ENCODE measurements at regions not wholly inside any gene's neighbourhood (a gene's known extent, or its start where the extent isn't known, plus 50 kb on each side); places are given as distances from the start of the nearest gene placed in this dataset.

DNA sequence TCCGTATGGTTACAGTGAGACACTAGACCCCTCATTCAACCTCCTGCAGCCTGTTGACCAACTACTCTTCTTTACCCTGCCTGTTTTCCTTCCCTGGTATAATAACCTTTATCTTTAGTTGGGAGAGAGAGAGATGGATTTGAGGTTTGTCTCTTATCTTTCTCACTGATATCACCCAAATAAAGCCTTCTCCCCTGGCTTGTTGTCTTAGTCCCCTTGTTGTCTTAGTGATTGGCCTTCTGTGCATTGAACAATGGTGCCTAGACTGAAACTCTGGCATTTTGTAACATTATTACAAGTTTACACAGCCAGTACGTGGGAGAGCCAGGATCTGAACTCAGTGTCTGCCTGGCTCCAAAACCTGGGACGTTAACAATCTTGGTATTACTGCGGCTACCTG is 560.8 kb downstream of the HS3ST4 start:
- Mint-ChIP-seq H3K36me3 (ENCODE audit: insufficient read depth) (no peaks in the 10 kb centered on the region), H3K27me3 (ENCODE audit: low read depth) (peaks cover 6% of the 10 kb centered on the region), H3K4me3 (no peak overlapping the region), H3K9me3 (peaks cover 17% of the 10 kb centered on the region), H3K4me1 (ENCODE audit: low read depth) (no peaks in the 10 kb centered on the region)
- ATAC-seq: no peak
- DNase-seq: no peak

DNA sequence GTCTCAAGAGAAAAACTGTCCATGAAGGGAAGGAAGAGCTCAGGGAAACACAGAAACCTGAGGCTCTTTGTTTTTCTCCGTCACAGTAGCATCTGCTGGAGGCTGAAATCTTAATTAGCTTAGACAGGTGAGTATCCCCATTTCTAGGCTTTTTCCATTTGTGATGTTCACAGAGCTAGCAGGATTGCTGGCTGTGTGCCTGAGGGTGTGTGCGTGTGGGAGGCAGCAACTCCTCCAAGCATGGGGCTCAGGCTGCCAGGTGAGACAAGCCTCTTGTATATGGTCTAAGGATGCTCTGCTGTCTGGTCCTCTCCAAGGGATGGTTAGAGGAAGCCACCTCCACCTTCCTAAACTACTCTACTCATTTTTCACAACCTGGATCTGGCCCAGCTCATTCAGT is 569.9 kb downstream of the HS3ST4 start:
- H3K36me3 Mint-ChIP-seq (ENCODE audit: insufficient read depth): no peaks in the 10 kb centered on the region
- no peak overlapping the region for H3K4me3 Mint-ChIP-seq
- H3K4me1 Mint-ChIP-seq (ENCODE audit: low read depth): no peaks in the 10 kb centered on the region
- H3K27me3 Mint-ChIP-seq (ENCODE audit: low read depth): no peaks in the 10 kb centered on the region
- no peak for ATAC-seq
- no peaks in the 10 kb centered on the region for H3K9me3 Mint-ChIP-seq
- no peak for DNase-seq

DNA sequence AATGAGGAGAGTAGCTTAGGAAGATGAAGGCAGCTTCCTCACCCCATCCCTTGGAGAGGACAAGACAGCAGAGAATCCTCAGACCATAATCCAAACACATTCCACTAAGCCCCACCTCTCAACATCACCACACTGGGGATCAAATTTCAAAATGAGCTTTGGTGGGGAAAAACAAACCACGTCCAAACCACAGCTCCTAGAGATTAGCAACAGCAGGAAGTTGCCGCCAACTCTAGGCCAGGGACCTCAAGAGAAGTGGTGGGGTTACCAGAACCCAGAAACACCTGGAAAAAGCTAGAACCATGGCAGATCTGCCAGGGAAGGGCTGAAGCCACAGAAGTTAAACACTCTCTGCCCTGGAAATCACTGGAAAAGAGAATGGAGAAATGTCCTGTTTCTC is 571.6 kb downstream of the HS3ST4 start:
- Mint-ChIP-seq H3K4me3 (no peak overlapping the region), H3K36me3 (ENCODE audit: insufficient read depth) (no peaks in the 10 kb centered on the region), H3K4me1 (ENCODE audit: low read depth) (no peaks in the 10 kb centered on the region), H3K27me3 (ENCODE audit: low read depth) (no peaks in the 10 kb centered on the region), H3K9me3 (no peaks in the 10 kb centered on the region)
- no peak for ATAC-seq
- no peak for DNase-seq

DNA sequence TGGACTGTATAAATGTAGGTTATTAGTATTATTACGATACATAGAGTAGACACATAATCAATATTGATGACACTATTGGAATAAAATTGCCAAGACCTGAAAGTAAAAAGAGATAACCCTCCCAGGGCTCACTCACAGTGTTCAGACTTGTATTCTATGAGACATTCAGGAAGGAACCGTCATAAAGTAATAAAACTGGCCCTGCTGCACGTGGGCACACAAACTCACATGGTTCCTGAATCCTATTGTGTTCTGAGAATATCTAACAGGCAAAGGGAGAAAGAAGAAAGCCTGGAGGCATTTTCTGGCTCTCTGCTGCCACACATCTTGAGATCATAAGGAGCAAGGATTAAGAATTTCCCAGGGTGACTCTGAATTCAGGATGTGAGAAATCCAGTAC is 575.9 kb downstream of the HS3ST4 start:
- Mint-ChIP-seq H3K36me3 (ENCODE audit: insufficient read depth) (no peaks in the 10 kb centered on the region), H3K4me1 (ENCODE audit: low read depth) (peaks cover 4% of the 10 kb centered on the region), H3K27me3 (ENCODE audit: low read depth) (no peaks in the 10 kb centered on the region), H3K4me3 (no peak overlapping the region), H3K9me3 (no peaks in the 10 kb centered on the region)
- DNase-seq (no peak), ATAC-seq (no peak)

DNA sequence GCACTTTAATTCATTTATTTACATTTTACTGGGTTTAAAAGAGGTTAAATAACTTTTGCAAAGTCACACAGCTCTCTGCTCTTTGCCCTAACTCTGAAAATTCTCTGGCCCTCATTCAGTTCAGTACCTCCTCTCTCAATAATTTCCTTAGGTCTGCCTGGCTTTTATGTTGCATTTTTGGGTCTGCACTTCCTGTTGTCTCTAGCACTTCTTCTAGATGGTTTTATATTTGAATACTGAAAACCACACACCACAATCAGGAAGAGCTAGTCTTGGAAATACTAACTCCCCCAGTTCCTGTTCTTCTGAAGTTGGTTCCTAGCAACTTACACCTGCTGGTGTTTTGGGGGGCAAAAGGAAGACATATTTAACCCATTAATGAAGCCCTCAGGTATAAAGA is 577.9 kb downstream of the HS3ST4 start:
- DNase-seq (no peak), ATAC-seq (no peak)
- no peaks in the 10 kb centered on the region for H3K9me3 Mint-ChIP-seq
- H3K4me3 Mint-ChIP-seq: no peak overlapping the region
- no peaks in the 10 kb centered on the region for H3K27me3 Mint-ChIP-seq (ENCODE audit: low read depth)
- H3K4me1 Mint-ChIP-seq (ENCODE audit: low read depth): peaks cover 4% of the 10 kb centered on the region
- no peaks in the 10 kb centered on the region for H3K36me3 Mint-ChIP-seq (ENCODE audit: insufficient read depth)

DNA sequence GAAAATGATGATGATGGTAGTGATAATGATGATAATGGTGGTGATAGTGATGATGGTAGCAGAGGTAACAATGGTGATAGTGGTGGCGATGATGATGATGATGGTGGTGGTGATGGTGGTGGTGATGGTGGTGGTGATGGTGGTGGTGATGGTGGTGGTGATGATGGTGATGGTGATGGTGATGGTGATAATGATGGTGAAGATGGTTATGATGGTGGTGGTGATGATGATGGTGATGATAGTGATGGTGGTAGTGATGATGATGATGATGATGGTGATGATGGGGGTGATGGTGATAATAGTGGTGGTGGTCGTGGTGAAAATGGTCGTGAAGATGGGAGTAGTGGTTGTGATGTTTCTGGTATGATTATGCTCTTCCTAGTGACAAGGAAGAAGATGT is 581.8 kb downstream of the HS3ST4 start:
- no peak for ATAC-seq
- no peak for DNase-seq
- Mint-ChIP-seq H3K4me1 (ENCODE audit: low read depth) (peaks cover 4% of the 10 kb centered on the region), H3K9me3 (no peaks in the 10 kb centered on the region), H3K4me3 (no peak overlapping the region), H3K27me3 (ENCODE audit: low read depth) (no peaks in the 10 kb centered on the region), H3K36me3 (ENCODE audit: insufficient read depth) (no peaks in the 10 kb centered on the region)

DNA sequence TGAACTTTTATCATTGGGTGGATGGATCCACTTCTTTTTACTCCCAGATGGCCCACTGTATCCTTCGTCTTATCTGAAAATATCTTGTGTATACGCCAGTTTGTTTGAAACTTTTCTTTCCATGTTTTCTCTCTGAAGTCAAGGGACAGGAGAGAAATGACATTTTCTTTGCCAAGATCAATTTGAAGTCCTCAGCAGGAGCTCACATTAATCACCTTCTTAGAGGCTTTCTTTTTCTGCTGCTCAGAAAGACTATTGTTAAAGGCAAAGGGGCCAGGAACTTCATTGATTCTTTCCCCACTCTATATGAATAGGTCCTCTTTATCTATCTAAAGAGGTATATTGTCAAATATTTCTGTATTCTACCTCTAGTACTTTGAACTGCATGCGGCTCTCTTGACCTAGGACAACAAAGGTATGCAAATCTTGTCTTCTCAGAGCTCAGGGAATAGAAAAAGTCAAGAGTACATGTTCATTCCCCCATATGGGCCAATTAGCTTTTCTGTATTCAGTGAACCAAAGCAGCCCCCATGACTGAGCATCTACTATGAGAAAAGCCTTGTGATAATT is 583.3 kb downstream of the HS3ST4 start:
- no peak for DNase-seq
- no peak for ATAC-seq
- Mint-ChIP-seq H3K27me3 (ENCODE audit: low read depth) (no peaks in the 10 kb centered on the region), H3K9me3 (no peaks in the 10 kb centered on the region), H3K4me3 (no peak overlapping the region), H3K36me3 (ENCODE audit: insufficient read depth) (no peaks in the 10 kb centered on the region), H3K4me1 (ENCODE audit: low read depth) (no peaks in the 10 kb centered on the region)

DNA sequence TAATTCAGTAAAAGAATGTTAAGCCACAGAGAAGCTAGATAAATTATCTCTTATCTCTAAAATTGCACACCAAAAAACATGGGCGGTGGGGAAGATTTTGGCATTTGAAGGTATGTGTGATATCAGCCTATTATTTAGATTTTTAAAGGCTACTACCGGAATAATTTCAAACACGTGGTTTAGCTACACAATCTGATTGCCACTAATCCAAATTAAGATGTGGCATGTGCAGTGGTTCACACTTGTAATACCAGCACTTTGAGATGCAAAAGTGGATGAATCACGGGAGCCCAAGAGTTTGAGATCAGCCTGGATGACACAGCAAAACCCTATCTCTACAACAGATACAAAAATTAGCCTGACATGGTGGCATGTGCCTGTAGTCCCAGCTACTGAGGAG is 584.5 kb downstream of the HS3ST4 start:
- no peak overlapping the region for H3K4me3 Mint-ChIP-seq
- no peaks in the 10 kb centered on the region for H3K27me3 Mint-ChIP-seq (ENCODE audit: low read depth)

DNA sequence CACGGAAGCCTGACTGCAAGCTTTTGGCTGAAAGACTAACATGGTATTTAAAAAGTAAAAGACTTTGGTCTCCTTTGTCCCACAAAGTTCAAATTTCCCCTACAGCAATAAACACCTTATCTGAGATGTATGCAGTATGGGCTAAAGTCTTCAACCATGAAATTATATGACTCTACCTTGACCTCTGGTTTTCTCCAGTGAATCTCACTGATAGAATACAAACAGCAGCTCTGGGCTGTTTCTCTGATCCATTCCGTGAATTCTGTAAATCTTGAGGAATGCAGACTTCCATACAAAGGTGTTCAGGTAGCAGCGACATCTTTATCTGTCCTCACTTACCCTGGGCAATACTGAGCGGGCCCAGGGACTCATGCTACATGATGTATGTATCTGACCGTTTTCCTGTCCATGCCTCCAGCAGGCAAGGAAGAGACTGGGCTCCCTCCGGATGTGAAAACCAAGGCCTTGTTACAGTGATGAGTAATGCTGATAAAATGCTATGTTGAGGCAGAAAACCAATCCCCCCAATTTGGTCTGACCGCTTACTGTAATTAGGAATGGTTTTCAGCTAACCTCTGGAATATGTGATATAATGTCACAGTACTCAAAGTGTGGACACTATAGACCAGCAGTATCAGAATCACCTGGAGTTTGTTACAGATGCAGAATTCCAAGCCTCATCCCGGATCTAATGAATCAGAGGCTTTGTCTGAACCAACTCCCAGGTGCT is 589.8 kb downstream of the HS3ST4 start:
- DNase-seq: no peak
- Mint-ChIP-seq H3K4me3 (no peak overlapping the region), H3K27me3 (ENCODE audit: low read depth) (no peaks in the 10 kb centered on the region), H3K4me1 (ENCODE audit: low read depth) (no peaks in the 10 kb centered on the region), H3K9me3 (no peaks in the 10 kb centered on the region), H3K36me3 (ENCODE audit: insufficient read depth) (no peaks in the 10 kb centered on the region)
- ATAC-seq: no peak

More for the DNA sequence above, 584.5 kb downstream of the HS3ST4 start:
- DNase-seq (no peak), ATAC-seq (no peak)
- Mint-ChIP-seq H3K9me3 (no peaks in the 10 kb centered on the region), H3K36me3 (ENCODE audit: insufficient read depth) (no peaks in the 10 kb centered on the region), H3K4me1 (ENCODE audit: low read depth) (no peaks in the 10 kb centered on the region)

DNA sequence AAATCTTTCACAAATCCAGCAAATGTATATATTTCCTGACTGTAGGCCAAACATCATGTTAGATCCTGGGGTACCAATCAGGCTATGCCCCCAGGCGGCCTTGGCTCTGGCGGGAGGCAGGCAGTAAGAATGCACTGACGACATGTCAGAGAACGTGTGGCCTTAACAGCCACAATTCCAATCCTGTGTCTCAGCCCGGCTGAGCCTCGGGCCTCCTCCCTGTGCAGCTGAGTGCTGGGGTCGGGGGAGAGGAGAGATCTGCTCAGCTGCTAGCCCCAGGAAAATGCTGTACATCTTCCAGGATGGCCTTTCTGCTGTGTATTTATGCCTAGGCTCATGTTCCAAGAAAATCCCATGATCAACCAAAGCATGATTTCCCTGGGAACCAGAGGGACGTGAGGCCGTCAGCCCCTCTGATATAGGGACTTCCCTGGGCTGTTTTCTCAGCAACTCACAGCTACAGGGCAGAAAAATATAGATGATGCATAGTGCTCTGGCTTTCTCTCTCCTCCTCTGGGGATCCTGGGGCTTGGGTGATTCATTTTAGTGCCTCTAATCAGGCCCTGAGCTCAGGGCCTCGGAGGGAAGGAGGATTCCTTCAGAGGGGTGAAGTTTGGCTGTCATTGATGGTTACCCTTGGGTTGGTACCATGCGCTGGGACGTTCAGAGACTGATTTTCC is 604.0 kb downstream of the HS3ST4 start:
- H3K36me3 Mint-ChIP-seq (ENCODE audit: insufficient read depth): no peaks in the 10 kb centered on the region
- H3K4me1 Mint-ChIP-seq (ENCODE audit: low read depth): no peaks in the 10 kb centered on the region
- H3K4me3 Mint-ChIP-seq: no peak overlapping the region
- no peaks in the 10 kb centered on the region for H3K27me3 Mint-ChIP-seq (ENCODE audit: low read depth)
- no peak for DNase-seq
- ATAC-seq: no peak
- no peaks in the 10 kb centered on the region for H3K9me3 Mint-ChIP-seq

DNA sequence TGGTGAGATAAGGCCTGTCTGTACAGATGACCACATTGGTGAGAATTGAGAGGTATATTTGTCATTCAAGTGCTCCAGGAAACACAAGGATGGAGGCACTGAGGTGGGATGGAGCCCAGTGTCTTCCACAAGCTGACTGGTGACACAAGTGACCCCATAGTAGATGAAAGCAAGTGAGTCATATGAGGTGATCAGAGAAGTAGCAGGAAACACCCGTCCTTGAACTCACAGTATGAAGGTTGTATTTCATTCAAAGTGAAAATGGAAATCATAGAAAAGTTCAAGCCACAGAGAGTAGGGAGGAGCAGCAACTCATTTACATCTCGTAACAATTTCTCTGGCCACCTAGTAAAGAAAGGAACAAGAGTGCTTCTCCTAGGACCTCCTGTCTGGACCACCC is 609.8 kb downstream of the HS3ST4 start:
- Mint-ChIP-seq H3K9me3 (no peaks in the 10 kb centered on the region), H3K4me3 (no peak overlapping the region), H3K4me1 (ENCODE audit: low read depth) (no peaks in the 10 kb centered on the region), H3K27me3 (ENCODE audit: low read depth) (peaks cover 8% of the 10 kb centered on the region), H3K36me3 (ENCODE audit: insufficient read depth) (no peaks in the 10 kb centered on the region)
- ATAC-seq: no peak
- DNase-seq: no peak

DNA sequence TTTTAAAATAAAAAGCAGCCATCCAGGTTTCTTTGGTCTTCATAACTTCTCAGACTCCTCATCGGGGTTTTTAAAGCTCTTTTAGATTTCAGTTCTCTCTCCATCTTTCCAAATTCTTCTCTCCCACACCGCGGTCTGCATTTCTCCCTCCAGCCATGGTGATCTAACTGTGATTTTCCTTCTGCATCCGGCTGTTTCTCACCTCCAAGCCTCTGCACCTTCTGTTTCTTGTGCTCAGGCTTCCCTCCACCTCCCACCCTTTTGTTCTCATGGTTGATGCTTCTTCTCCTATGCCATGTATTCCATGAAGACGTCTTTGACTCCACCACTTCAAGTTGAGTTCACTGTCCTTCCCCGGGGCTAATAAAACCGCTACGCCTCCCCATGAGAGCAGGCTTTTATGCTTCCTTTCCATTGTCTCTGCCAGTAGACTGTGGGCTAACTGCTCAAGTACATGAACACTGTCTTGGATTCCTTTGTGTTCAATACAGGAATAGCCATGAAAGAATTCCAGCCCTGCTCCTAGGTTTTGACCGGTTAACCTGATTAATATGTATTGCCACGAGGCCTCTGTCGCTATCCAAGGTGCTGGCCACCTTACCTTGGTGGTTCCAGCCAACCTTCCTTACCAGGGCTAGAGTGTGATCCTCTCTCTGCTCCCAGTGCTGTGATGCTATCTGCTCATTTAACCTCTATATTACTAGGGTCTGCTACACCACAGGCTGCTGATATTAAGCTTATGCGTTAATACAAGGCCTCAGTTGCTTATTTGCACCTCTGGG is 625.1 kb downstream of the HS3ST4 start:
- no peaks in the 10 kb centered on the region for H3K9me3 Mint-ChIP-seq
- DNase-seq (no peak), ATAC-seq (no peak)
- H3K36me3 Mint-ChIP-seq (ENCODE audit: insufficient read depth): no peaks in the 10 kb centered on the region
- H3K27me3 Mint-ChIP-seq (ENCODE audit: low read depth): peaks cover 9% of the 10 kb centered on the region
- no peak overlapping the region for H3K4me3 Mint-ChIP-seq
- H3K4me1 Mint-ChIP-seq (ENCODE audit: low read depth): no peaks in the 10 kb centered on the region

DNA sequence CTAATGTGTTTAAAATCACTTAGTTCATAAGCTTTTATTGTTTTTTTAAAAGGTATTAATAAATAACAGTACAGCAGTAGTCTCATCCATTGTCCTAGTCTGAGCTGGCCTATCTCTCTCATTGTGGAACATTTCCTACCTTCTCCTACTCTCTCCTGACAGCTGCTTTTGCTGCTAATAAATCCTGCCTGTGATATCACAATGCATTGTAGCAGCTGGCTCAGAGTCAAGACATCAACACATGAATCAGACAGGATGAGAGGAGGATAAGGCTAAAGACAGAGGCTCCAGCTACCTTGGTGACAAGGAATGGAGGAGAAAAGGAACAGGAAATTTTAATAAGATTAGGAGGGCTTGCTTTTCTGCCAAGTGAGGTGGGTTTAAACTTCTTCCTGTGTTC is 626.1 kb downstream of the HS3ST4 start:
- Mint-ChIP-seq H3K4me1 (ENCODE audit: low read depth) (no peaks in the 10 kb centered on the region), H3K9me3 (no peaks in the 10 kb centered on the region), H3K4me3 (no peak overlapping the region), H3K27me3 (ENCODE audit: low read depth) (peaks cover 6% of the 10 kb centered on the region), H3K36me3 (ENCODE audit: insufficient read depth) (no peaks in the 10 kb centered on the region)
- DNase-seq: no peak
- no peak for ATAC-seq

DNA sequence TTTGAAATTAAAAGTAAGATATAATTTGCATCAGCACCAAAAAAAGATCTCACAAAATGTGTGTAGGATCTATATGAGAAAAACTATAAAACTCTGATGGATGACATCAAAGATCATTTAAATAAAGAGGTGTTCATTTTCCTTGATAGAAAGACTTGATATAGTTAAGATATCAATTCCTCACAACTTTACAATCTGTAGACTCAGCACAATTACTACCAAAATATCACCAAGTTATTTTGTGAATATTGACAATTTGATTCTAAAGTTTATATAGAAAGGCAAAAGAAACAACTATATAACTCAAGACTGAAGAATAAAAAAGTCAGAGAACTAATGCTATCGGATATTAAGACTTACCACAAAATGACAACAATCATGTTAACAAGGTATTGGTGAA is 638.9 kb downstream of the HS3ST4 start:
- no peak for DNase-seq
- Mint-ChIP-seq H3K36me3 (ENCODE audit: insufficient read depth) (no peaks in the 10 kb centered on the region), H3K27me3 (ENCODE audit: low read depth) (peaks cover 7% of the 10 kb centered on the region), H3K4me1 (ENCODE audit: low read depth) (no peaks in the 10 kb centered on the region), H3K4me3 (no peak overlapping the region), H3K9me3 (peaks cover 2% of the 10 kb centered on the region)
- no peak for ATAC-seq
